ENCODE measurements at regions not wholly inside any gene's neighbourhood (a gene's known extent, or its start where the extent isn't known, plus 50 kb on each side); places are given as distances from the start of the nearest gene placed in this dataset.

DNA sequence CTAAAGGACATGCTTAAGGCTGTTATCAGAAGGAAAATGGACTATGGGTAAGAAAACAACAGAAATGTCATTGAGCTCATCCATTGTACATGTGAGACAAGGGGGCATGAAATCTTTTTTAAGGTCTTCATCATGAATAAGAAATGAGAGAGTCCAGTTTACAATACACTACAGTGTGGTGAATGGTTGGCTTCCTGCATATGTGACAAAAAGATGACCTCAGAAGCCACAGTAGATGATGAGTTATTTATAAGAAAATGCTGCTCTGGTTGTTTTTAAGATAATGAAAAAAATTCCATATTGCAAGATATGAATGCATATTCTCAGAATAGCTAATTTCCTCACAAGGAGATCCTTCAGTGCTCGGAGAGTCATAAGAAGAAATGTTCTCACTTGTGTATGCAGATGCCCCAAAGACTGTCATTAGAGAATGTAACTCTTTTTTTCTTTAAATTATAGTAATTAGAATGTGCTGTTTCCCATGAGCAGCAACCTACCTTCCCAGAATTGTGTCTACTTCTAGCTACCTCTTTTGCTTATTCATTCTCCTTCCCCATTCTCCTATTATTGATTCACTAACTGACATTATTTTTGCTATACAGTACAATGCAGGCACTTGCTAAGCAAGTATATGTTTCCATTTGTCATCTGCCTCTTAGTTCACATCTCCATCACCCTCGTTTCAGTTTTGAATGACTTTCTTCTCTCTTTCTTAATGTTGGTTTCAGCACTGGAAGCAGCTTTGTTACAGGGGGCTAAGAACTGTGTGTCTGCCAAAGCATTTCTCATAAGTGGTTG lies 152.0 kb upstream of the PEX5L start:
- DNase-seq, result no peak

DNA sequence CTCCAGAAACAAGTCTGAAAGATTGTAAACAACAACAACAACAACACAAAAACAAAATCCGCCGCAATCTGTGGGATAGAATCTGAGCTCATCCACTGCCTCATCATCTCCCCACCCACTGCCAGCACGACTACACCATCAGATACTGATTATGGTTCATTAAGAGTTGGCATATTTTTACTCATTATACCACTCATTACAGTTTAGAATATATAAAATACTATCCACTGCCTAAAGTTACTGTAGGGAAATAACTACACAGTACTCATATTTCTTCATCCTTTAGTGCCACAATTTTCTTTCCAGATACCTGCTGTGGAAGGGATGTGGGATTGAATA lies 152.5 kb upstream of the PEX5L start:
- DNase-seq, result no peak

DNA sequence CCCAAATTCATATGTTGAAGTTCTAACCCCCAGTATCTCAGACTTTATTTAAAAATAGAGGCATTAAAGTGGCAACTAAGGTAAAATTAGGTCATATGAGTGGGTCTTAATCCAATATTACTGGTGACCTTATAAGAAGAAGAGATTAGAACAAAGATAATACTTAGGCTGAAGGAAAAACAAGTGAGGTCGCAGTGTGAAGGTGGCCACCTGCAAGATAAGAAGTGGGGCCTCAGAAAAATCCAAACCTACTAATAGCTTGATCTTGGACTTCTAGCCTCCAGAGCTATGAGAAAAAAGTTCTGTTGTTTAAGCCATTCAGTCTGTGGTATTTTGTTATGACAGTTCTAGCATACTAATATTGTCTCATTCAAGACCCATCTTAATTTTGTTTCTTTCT lies 159.9 kb upstream of the PEX5L start:
- DNase-seq, result no peak

DNA sequence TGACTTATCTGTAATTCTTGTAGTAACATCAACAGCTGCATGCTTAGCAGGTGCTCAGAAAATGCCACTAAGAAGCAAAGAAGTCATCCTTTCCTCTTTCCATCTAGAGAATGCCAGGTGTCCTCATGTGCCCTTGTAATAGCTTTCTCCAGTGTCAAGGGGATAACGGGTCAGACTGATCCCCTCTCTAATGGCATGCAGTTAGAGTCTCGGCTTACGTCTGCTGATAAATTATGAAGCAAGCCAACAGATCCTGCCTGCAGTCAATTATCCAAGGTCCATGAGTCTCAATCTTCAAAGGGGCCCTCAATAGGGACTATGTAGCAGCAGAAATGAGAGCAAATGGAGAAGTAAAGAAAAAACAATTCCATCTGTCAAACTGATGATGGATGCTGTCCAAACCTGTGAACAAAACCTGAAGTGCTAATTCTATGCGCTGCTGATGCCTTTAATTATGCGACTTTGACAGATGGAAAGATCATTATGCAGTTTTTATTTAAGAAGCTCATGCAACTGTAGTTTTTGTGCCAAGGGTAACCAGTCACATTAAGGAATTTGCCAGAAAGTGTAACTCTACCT lies 162.8 kb upstream of the PEX5L start:
- DNase-seq, result peak; percentile 25

DNA sequence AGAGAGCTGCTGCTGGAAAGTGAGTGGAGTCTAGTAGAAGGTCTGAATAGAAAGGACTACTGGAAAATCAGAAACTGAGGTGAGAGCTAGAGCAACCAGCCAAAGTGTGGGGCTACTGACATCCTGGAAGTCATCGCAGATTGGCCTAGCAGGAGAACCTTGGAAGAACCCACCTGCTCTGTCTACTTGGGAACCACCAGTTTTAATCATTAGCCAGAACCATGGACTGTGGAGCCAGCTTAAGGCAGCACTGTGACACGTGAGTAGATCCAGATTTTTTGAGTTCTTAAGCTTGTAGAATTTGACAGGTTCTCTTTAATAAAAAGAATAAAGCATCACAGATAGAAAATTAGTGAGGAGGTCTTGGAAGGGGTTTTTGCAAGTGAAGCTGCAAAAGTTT lies 179.1 kb upstream of the PEX5L start:
- no peak for DNase-seq

DNA sequence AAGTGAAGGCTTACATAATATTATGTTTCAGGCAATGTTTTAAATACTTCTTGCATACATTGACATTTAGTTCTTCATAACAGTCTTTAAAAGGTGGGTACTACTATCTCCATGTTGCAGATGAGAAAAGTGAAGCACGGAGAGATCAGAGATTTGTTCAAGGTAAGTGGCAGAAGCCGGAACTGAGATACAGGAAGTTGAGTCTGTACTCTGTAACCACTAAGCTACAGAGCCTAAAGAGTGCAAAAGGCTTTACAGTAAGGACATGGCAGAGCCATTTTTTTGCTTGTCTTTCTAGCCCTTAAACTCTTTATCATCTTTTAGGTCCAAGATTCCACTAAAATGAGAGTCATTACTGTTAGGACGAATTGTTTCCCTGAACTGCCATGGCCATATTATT lies 186.5 kb upstream of the PEX5L start:
- DNase-seq, result no peak

DNA sequence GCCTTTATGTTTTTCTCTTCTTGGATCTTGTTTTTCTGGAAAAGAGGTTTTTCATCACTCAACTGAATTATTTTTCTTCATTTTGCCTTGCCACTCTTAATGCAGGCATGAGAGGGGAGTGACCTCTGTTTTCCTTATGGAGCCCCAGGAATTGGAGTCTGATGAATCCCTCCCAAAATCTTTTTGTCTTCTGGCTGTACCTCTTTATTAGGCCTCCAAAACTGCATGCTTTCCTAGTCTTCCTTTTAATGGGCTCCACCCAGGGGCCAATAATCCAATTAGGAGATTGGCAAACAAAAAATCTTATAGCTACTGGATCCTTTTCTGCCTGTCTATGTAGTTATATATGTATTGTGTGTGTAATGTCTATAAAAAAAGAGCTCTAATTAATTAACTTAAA lies 192.4 kb upstream of the PEX5L start:
- DNase-seq, result peak; percentile 11

DNA sequence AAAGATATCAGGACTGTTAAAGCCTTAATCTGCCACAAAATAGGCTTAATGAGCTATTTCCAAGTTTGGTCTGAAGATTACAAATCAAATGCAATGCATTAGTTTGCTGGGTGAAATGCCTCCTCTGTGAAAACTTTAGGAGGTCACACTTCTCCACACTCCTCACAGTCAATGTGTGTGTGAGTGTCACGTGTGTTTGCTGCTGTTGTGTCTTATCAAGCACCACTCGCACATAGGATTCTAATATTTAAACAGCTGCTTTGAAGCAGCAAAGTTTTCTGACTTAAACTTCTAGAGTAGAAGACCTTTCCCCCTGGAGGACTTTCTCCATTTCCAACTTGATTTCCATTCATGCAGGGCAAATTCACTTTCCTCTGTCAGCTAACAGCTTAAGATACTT lies 203.2 kb upstream of the PEX5L start:
- no peak for DNase-seq

DNA sequence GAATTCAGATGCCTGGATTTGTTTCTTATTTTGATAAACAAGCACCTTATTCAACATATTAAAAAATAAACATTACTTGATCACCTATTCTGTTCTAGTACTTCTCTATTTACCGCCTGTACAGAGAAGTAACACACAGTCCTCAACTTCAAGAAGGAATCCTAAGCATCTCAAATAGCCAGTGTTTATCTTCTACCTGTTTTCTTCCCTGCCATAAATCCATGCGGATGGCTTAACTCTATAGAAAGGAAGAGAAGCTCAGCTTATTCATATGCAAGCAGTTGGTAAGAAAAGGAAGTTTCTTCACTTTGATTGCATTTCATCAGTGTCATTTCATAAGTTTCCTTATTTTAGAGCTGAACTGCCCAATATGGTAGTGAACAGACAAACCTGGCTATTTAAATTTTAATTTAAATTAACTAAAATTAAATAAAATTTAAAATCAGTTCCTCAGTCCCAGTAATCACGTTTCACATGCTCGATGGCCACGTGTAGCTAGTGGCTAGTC lies 210.0 kb upstream of the PEX5L start:
- no peak for DNase-seq

DNA sequence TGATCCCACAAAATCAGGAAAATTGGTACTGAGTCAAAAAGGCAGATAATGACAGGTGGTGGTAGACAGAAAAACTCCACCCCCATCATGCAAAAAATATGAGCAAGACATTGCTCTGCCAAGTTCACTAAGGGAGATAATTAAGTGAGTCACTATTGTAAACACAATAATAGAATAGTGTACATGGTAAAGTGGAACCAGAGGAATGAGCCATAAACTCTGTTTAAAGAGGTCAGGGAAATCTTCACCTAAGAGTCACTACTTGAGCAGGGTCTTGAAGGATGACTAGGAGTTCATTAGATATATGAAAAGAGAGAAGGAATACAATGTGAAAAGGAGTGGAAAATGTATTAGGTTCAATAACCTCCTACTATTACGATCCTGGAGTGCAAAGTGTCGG lies 213.4 kb upstream of the PEX5L start:
- DNase-seq, result no peak

DNA sequence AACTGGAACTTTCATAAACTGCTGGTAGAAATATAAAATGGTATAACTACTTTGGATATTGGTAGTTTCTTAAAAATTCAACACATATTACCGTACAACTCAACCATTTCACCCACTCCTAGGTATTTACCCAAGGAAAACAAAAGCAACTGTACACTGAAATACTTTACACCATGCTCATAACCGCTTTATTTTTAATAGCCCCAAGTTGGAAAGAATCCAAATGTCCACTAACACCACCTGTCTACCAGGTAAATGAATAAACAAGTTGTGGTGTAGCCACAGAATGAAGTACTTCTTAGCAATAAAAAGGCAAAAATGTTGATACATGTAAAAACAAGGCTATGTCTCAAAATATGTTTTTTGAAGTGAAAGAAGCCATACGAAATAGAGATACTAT lies 215.9 kb upstream of the PEX5L start:
- DNase-seq, result no peak

DNA sequence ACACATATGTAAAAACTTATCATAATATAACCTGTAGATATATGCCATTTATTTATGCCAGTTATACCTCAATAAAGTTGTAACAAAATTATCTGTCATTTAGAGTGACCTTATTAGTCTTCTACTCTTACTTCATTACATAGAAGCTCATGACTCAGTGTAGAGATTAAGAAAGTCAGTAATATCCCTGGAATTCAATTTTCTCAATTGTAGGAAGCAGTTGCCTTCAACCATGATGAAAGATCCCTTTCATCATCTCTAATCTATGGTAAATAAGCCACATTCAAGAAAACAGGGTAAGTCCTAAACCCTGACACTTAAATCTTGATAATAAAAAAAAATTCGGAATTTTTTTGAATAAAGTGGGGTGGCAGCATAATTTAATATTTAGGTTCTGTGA lies 216.5 kb upstream of the PEX5L start:
- no peak for DNase-seq

DNA sequence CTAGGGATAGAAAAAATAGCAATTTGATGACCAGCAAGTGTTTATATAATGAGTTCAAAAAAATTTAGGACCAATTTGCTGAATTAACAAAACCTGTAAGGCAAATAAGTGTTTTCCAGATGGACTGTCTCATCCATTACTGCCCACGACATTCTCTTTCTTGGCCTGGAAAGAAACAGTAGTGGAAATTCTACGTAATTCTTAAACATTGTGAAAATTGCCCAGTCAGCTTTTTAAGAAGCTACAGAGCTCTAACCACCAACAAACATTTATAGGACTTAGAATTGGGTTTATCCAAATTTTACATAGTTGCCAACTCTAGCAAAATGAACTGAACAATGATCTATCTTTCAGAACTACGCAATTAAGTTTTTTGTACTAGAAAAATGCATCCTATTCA lies 227.7 kb upstream of the PEX5L start:
- no peak for DNase-seq

DNA sequence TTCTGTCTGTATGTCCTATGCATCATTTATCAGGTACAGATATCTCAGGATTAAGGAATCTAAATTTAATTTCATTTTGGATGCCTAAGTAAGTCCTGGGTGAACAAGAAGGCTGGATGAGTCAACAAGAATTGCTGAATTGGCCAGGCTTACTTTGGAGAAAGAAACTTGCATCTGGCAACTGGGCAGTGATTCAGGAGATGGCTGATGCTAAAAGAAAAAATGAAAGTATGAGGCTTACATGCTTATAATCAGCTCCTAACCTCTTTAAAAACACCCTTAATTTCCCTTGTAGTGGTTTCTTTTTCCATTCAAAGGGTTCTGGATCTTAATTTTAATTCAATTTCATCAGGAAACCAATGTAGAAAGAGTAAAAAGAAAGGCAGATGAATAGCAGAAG lies 228.8 kb upstream of the PEX5L start:
- DNase-seq, result no peak

DNA sequence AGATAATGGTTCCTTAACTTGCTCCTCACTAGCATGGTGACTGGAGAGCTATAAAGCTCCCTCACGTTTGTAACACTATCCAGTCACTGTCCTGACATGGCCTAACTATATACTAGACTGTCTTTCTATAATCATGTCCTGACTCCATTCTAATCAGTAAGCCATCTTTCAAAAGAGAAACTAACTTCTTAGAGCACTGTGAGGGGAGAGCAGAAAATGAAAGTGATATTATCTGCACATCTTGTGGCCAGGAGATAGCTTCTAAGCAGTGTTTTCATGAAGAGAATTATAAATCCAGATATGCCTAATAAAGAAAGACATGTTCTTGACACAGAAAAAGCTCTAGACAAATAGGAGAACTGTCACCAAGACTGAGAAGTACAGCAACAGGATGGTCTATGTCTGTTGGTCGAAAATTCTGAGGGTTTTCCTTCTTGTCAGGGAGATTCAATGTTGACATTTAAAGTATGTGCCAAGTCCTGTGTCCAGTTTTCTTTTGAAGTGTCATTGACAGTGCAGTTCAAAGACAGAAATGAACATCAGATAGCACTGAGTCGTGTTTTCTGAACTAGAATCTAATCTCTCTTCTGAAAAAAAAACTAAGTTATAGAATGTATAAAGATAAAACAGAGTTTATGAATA lies 230.6 kb upstream of the PEX5L start:
- no peak for DNase-seq

DNA sequence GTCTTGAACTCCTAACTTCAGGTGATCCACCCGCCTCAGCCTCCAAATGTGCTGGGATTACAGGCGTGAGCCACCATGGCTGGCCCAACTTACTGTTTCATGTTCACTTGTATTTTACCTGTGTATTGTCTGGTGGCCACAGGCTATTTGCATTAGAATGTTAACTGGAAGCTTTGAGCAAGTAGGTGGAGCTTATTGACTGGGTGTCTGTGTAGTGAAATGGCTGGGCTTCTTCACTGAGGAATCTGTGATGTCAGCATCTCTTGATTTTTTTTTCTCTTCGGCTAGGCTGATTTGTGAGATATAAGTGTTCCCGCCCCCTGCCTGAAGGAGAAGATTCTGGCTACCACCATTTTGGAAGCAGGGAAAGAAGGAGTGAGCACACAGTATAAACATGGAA lies 237.8 kb upstream of the PEX5L start:
- no peak for DNase-seq

DNA sequence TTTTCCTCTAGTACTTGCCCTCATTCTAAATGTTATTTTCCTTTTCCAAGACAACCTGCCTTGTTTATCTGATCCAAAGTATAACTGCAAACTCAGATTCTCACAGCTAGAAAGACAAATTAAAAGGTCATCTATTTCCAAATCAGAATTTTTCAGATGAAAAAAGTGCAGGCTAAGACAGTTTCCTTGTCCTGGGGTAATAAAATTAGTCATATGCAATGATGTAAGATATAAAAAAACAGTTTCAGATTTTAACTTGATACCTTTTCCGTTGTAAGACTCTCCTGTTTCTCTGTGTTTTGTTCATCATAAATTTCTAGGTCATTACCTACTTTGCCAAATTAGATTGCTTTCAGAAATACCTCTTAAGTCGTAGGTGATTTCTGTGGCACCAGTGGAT lies 238.4 kb upstream of the PEX5L start:
- no peak for DNase-seq

DNA sequence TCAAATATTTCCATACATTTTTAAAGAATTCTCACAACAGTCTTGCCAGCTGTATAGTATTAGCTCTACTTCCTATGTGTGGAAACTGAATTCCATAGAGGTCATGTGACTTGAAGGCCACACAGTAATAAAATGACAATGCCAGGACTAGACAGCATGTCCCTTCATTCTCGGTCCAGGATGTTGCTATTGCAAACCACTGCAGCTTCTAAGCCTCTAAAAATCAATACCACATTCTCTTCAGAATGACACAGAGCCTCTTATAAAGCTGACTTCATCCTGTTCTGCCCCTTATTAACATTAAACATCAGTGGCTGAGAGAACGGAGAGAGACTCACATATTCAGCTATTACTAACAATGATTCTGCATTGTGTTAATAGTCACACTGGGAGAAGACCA lies 240.3 kb upstream of the PEX5L start:
- no peak for DNase-seq

DNA sequence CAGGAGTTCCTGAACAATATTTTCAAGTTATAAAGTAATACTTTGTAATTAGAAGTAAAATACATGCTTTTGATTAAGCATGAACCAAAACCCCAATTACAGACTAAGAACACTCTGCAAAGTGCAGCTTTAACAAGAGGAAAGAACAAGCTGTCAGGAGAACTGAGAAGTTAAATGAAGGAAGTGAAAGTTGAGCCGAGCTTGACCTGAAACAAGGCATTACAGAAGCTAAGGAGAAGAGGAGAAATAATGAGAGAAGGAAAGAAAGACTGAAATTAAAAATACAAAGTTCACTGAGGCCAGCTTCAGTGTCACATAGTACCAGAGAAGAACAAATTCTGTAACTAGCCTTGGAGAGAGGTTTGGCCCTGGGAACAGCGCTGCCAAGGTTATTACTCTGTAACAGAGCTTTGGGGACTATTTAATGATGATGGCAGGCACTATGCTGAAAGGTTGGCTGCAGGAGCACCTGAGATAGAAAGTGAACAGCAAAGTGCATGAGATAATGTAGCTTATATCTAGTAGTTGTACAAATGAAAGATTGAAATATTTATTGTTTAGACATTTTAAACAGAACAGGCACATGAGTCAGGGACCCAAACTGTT lies 241.9 kb upstream of the PEX5L start:
- no peak for DNase-seq

DNA sequence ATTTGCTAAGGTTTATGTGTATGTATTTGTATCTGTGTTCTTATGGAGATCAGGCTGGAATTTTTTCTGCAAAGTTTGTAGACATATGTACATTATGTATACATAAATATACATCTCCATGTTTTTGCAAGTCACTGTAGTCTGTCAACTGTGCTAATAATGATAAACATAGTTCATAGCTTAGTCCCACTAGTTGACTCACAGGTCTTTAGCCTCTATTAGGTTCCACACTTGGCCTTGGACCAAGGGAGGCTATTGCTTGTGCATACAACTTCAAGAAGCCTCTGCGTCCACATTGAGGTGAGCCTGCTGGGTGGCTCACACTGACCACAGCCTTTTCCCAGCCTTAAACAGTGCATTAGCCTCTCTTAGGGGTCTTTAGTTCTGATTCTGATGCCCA lies 243.8 kb upstream of the PEX5L start:
- no peak for DNase-seq

DNA sequence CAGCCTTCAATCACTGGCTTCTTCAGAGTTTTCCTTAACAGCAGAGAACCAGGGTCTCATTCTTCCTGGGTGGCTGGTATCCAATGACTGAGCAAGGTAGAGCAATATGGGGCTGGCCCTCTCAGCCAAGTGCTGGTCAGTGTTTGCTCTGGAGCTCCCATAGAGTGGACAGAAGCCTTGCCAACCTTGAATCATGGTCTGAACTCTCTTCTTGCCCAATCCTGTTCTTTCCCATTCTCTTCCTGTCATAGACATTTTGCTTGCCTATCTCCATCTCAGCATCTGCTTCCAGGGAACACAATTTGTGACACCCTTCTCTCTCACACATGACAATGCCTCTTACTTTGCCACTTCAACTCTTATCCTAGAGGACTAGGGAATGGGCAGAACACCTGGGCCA lies 245.6 kb upstream of the PEX5L start:
- DNase-seq, result no peak

DNA sequence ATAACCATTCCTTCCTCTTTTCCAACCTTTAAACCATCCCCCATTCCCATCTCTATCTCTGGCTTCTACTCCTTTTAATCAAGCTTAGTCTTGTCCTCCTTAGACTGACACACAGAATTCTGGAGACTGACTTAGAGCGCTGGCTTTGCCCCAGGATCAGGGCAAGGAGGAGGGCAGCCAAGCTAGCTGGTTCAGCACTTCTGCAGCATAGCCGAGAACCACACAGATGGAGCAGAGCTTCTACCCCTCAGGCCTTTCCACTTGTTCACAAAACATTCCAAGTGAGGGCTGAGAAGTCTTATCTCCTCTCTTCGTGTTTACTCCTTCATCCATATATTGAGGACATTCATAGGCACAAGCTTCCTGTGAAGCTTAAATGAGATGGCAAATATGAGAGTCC lies 246.5 kb upstream of the PEX5L start:
- no peak for DNase-seq

DNA sequence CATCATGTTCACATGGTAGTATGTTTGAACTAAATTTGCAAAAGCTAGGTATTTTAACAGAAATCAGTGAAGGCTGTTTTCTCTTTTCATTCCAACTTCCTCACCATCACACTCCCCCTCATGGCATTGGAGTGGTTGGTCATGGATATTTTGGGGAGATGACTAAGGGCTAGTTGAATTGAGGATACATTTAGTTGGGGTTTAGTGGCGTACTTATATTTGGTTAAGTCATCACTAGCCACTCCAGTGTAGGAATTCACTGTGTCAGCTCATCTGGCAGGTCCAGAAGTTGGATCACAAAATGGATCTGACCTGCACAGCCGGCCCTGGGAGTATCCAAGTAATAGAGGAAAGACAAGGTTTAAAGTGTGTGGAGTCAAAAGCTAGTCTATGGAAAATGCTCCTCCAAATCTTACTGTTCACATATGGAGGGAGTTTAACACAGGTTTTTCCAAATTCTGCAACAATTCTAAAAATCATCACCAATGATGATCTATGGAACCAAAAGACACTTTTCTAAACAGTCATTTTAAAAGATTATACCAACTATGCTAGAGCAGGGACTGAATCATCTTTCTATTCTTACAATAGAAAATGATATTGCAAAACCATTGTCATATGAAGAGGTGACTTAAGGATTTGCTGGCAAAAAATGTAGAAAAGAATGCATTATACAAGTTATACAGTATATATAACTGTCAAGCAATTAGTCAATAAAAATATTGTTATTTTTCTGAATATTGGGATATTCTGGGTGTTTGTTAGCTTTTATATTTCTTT lies 247.8 kb upstream of the PEX5L start:
- no peak for DNase-seq
